Neural crest cell (in vitro differentiated cells): ENCODE measurements at regions not wholly inside any gene's neighbourhood (a gene's known extent, or its start where the extent isn't known, plus 50 kb on each side); places are given as distances from the start of the nearest gene placed in this dataset.

ENCODE experiments used
- DNase-seq: peaks from one replicate; pipeline ENCODE4 v3.0.0; 2021; ENCODE audit warnings: low read depth, mixed read lengths, low spot score
- H3K27ac Mint-ChIP-seq: one replicate; pipeline ENCODE4 v1.8.0; 2021; ENCODE audit warnings: mild to moderate bottlenecking, mixed read lengths; ENCODE audit not compliant: unreplicated experiment
- H3K27me3 Mint-ChIP-seq: 2 replicates; pipeline ENCODE4 v1.8.0; 2021; ENCODE audit warnings: low read depth, mild to moderate bottlenecking, mixed read lengths
- H3K36me3 Mint-ChIP-seq: 2 replicates; pipeline ENCODE4 v1.8.0; 2021; ENCODE audit warnings: low read depth, mild to moderate bottlenecking, mixed read lengths
- H3K4me1 Mint-ChIP-seq: 2 replicates; pipeline ENCODE4 v1.8.0; 2021; ENCODE audit warnings: mixed read lengths
- H3K4me3 Mint-ChIP-seq: one replicate; pipeline ENCODE4 v1.8.0; 2021; ENCODE audit warnings: mild to moderate bottlenecking, mixed read lengths
- H3K9me3 Mint-ChIP-seq: 2 replicates; pipeline ENCODE4 v1.8.0; 2021; ENCODE audit warnings: mixed read lengths
- TF ChIP-seq, protein P1 (sequence below): fragments of 200-600 bp; sonication (generic); conservative IDR thresholded peaks from 2 replicates; pipeline ENCODE4 v1.5.0; 2021; ENCODE audit warnings: antibody characterized with exemption, mild to moderate bottlenecking

DNA sequence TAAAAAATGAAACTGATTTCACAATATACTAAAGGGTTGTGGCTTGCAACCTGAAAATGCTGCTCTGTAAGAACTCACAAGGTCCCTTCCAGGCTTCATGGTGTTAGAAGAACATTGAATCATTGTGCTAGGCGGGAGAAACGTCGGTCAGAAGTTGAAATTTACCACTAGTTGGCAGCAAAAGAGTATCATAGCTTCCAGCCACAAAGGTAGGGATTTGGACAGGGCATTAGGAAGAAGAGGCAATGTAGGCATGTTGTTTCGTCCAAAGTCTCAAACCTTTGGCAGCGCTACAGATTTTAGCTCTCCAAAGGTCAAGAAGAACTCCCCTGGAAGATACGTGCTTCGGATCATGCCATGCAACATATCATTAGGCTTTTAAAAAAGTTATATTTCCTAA lies 62.5 kb upstream of the ZP4 start:
- no peak for DNase-seq
- Mint-ChIP-seq H3K36me3 (no peaks in the 10 kb centered on the region), H3K4me1 (no peaks in the 10 kb centered on the region), H3K27me3 (no peaks in the 10 kb centered on the region), H3K4me3 (no peak overlapping the region), H3K9me3 (no peaks in the 10 kb centered on the region), H3K27ac (no peak overlapping the region)
- TF ChIP-seq, protein P1, sequence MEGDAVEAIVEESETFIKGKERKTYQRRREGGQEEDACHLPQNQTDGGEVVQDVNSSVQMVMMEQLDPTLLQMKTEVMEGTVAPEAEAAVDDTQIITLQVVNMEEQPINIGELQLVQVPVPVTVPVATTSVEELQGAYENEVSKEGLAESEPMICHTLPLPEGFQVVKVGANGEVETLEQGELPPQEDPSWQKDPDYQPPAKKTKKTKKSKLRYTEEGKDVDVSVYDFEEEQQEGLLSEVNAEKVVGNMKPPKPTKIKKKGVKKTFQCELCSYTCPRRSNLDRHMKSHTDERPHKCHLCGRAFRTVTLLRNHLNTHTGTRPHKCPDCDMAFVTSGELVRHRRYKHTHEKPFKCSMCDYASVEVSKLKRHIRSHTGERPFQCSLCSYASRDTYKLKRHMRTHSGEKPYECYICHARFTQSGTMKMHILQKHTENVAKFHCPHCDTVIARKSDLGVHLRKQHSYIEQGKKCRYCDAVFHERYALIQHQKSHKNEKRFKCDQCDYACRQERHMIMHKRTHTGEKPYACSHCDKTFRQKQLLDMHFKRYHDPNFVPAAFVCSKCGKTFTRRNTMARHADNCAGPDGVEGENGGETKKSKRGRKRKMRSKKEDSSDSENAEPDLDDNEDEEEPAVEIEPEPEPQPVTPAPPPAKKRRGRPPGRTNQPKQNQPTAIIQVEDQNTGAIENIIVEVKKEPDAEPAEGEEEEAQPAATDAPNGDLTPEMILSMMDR = no peak
